Breast epithelium (tissue), 4 donors: ENCODE measurements at regions not wholly inside any gene's neighbourhood (a gene's known extent, or its start where the extent isn't known, plus 50 kb on each side); places are given as distances from the start of the nearest gene placed in this dataset.

Experiments used
- DNase-seq, 2 donors: peaks; one replicate each; pipeline ENCODE4 v3.0.0-alpha.2; 2019; ENCODE audit warnings: low spot score in 2 of 2
- H3K27ac ChIP-seq, 2 donors: fragments of 200-600 bp; sonication (generic) in 1 of 2; one replicate each; pipeline ENCODE4 v1.5.1; 2016 to 2019; ENCODE audit warnings: mild to moderate bottlenecking in 1 of 2
- H3K27me3 ChIP-seq, 2 donors: fragments of 200-600 bp; sonication (generic) in 1 of 2; one replicate each; pipeline versions ENCODE4 v1.5.1 to v1.6.0; 2017 to 2019; ENCODE audit warnings: control low read depth in 1 of 2, mild to moderate bottlenecking in 1 of 2
- H3K36me3 ChIP-seq: fragments of 200-600 bp; one replicate; pipeline ENCODE4 v1.5.1; 2019
- H3K4me1 ChIP-seq, 2 donors: fragments of 200-600 bp; sonication (generic); one replicate each; pipeline ENCODE4 v1.5.1; 2016 to 2019; ENCODE audit warnings: control low read depth in 1 of 2
- H3K4me3 ChIP-seq, 3 donors: fragments of 200-600 bp; sonication (generic); 1 replicate in 2 of 3; 2 replicates in 1 of 3; pipeline ENCODE4 v1.5.1; 2016 to 2019; ENCODE audit warnings: mild to moderate bottlenecking in 3 of 3, moderate library complexity in 2 of 3
- H3K9me3 ChIP-seq, 2 donors: fragments of 200-600 bp; sonication (generic) in 1 of 2; one replicate each; pipeline ENCODE4 v1.5.1; 2016 to 2019; ENCODE audit warnings: control low read depth in 1 of 2
- POLR2A ChIP-seq: fragments of 450-650 bp; IDR thresholded peaks from one replicate; pipeline ENCODE4 v1.6.1; 2016; ENCODE audit warnings: antibody characterized with exemption, mild to moderate bottlenecking, moderate library complexity
- POLR2AphosphoS5 ChIP-seq, 3 donors: sonication (generic); formaldehyde crosslinking; IDR thresholded peaks; one replicate each; pipeline ENCODE4 v1.6.1; 2017; ENCODE audit warnings: antibody characterized with exemption in 3 of 3
- intact Hi-C: fragments of 100-400 bp; cut with DNase I; formaldehyde crosslinking; loops from one replicate; pipeline ENCODE4 v1.15.1; 2023; ENCODE audit warnings: low total_unique reads
- TF ChIP-seq, protein P1 (sequence below), 3 donors: fragments of 450-650 bp; IDR thresholded peaks; one replicate each; pipeline ENCODE4 v1.5.1; 2016 to 2017; ENCODE audit warnings: antibody characterized with exemption in 3 of 3, mild to moderate bottlenecking in 3 of 3, moderate library complexity in 3 of 3

DNA sequence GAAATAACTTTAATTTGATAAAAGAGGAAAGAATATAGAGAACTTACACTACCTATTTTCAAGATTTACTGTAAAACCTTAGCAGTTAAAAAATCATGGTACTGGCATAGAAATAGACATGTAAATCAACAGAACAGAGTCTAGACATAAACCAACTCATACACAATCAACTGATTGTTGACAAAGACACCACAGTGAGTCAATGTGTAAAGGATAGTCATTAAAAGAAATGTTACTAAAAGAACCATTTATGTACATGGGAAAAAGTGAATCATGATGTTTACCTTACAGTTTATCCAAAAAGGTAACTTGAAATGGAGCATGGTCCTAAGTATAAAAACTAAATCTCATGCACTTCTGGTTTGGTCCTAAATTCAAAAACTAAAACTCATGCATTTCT lies 847.4 kb downstream of the IGSF11 start:
- TF ChIP-seq POLR2AphosphoS5 (IDR thresholded peaks at IDR 0.05), result no peak
- no peak for TF ChIP-seq POLR2A
- TF ChIP-seq, protein P1, sequence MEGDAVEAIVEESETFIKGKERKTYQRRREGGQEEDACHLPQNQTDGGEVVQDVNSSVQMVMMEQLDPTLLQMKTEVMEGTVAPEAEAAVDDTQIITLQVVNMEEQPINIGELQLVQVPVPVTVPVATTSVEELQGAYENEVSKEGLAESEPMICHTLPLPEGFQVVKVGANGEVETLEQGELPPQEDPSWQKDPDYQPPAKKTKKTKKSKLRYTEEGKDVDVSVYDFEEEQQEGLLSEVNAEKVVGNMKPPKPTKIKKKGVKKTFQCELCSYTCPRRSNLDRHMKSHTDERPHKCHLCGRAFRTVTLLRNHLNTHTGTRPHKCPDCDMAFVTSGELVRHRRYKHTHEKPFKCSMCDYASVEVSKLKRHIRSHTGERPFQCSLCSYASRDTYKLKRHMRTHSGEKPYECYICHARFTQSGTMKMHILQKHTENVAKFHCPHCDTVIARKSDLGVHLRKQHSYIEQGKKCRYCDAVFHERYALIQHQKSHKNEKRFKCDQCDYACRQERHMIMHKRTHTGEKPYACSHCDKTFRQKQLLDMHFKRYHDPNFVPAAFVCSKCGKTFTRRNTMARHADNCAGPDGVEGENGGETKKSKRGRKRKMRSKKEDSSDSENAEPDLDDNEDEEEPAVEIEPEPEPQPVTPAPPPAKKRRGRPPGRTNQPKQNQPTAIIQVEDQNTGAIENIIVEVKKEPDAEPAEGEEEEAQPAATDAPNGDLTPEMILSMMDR (IDR thresholded peaks at IDR 0.05), result no peak
- Histone ChIP-seq H3K4me1 (no peaks in the 10 kb centered on the region), H3K36me3 (no peaks in the 10 kb centered on the region), H3K27me3 (no peaks in the 10 kb centered on the region), H3K27ac (no peak overlapping the region), H3K9me3 (peaks cover 0 to 5% of the 10 kb centered on the region in 2 donors), H3K4me3 (no peak overlapping the region)
- intact Hi-C loops, result no loop called here
- DNase-seq, result no peak

DNA sequence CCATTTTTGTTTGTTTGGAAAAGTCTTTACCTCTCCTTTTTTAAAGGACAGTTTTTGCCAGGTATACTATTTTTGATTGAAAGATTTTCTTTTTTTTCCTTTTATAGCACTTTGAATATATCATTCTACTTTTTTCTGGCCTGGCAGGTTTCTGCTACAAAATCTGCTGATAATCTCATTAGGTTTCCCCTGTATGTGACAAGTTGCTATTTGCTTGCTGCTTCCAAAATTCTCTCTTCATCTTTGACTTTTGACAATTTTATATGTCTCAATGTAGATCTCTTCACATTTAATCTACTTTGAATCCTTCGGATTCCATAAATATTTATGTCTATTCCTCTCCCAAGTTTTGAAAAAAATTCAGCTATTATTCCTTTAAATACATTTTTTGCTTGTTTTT lies 838.5 kb downstream of the IGSF11 start:
- H3K4me3 ChIP-seq, result no peak overlapping the region
- DNase-seq, result no peak
- TF ChIP-seq POLR2A (no peak), POLR2AphosphoS5 (IDR thresholded peaks at IDR 0.05) (no peak)
- TF ChIP-seq, protein P1 (IDR thresholded peaks at IDR 0.05), result no peak
- H3K4me1 ChIP-seq, result no peaks in the 10 kb centered on the region
- H3K36me3 ChIP-seq, result no peaks in the 10 kb centered on the region
- H3K27ac ChIP-seq, result no peak overlapping the region
- peaks cover 0 to 40% of the 10 kb centered on the region in 2 donors for H3K9me3 ChIP-seq
- H3K27me3 ChIP-seq, result no peaks in the 10 kb centered on the region
- intact Hi-C loops, result no loop called here

DNA sequence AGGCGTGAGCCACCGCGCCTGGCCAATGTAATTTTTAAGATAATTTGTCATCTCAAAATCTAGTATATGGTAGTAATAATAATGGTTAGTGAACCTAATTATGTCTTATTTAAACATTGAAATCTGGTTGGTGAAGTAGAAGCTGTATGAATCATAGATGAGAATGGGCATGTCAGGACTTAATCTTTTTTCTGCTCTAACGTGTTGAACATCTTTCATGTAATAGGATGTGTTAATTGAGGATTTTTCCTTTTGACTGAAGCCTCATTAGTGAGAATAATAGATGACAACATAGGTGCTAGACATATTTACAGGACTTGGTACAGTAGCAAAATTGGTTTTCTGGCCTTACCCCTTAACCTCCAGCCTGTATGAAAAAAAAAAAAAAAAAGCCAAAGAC lies 835.6 kb downstream of the IGSF11 start:
- Histone ChIP-seq H3K27ac (no peak overlapping the region), H3K4me1 (no peaks in the 10 kb centered on the region), H3K4me3 (no peak overlapping the region), H3K9me3 (peaks cover 0 to 57% of the 10 kb centered on the region in 2 donors), H3K36me3 (no peaks in the 10 kb centered on the region), H3K27me3 (no peaks in the 10 kb centered on the region)
- TF ChIP-seq POLR2A (no peak), POLR2AphosphoS5 (IDR thresholded peaks at IDR 0.05) (no peak)
- TF ChIP-seq, protein P1 (IDR thresholded peaks at IDR 0.05), result no peak
- intact Hi-C loops, result no loop called here
- no peak for DNase-seq

DNA sequence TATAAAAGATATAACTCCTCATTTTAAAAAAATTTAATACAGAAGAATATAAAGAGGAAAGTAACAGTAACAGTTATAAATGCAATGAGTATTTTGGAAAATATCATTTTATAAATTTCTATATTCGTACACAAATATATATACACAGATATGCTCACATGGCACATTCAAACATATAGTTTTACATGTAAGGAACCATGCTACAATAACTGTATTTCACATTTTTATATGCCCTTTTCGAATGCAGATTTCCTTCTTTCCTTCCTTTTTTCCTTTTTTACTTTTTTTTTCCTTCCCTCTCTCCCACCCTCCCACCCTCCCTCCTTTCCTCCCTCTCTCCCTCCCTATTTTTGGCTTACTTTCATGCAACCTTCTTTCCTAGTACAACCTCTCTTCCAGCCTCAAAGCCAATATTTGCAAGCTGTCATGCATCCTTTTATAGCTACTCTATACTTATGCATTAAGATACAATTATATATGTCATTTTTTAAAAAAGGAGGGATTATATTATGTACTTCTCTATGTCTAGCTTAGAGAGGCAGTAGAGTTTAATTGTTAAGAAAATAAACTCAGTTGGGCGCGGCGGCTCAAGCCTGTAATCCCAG lies 830.5 kb downstream of the IGSF11 start:
- TF ChIP-seq, protein P1 (IDR thresholded peaks at IDR 0.05), result no peak
- TF ChIP-seq POLR2AphosphoS5 (IDR thresholded peaks at IDR 0.05) (no peak), POLR2A (no peak)
- DNase-seq, result no peak
- Histone ChIP-seq H3K27ac (no peak overlapping the region), H3K9me3 (peaks cover 0 to 25% of the 10 kb centered on the region in 2 donors), H3K4me1 (no peaks in the 10 kb centered on the region), H3K4me3 (no peak overlapping the region), H3K36me3 (no peaks in the 10 kb centered on the region), H3K27me3 (no peaks in the 10 kb centered on the region)
- intact Hi-C loops, result no loop called here

DNA sequence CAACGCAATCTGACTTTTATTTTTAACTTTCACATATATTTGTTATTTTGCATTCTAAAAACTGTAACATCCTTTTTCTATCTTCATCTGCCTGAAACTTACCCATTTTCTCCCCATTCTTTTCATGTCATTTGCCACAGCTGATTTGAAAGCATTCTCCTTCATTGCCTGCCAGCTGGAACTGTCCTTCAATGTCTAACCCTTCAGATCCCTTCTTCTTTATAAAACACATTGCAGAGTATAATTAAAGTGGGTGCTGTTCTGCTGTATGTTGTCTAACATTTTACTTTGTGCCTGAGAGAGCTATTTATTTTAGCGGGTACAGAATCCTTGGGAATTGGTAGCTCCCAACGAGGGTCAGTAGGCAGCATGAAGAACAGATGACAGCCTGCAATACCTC lies 827.4 kb downstream of the IGSF11 start:
- Histone ChIP-seq H3K27ac (no peak overlapping the region), H3K36me3 (no peaks in the 10 kb centered on the region), H3K4me1 (no peaks in the 10 kb centered on the region), H3K9me3 (peaks cover 0 to 14% of the 10 kb centered on the region in 2 donors), H3K27me3 (no peaks in the 10 kb centered on the region), H3K4me3 (no peak overlapping the region)
- intact Hi-C loops, result no loop called here
- TF ChIP-seq, protein P1 (IDR thresholded peaks at IDR 0.05), result no peak
- TF ChIP-seq POLR2A (no peak), POLR2AphosphoS5 (IDR thresholded peaks at IDR 0.05) (no peak)
- DNase-seq, result no peak
